PC-3 (cell line): ENCODE measurements at regions not wholly inside any gene's neighbourhood (a gene's known extent, or its start where the extent isn't known, plus 50 kb on each side); places are given as distances from the start of the nearest gene placed in this dataset.
"Not testable (repeated sequence)": the region's sequence is repeated elsewhere in the genome, so short reads cannot be mapped to it uniquely, and the experiment has no call there.

ENCODE experiments used
- EZH2 ChIP-seq: fragments of 300-600 bp; sonication (generic); IDR thresholded peaks from one replicate; pipeline ENCODE4 v1.6.1; 2017; ENCODE audit warnings: antibody characterized with exemption, mild to moderate bottlenecking, low read length; ENCODE audit not compliant: unreplicated experiment
- TF ChIP-seq, protein P1 (sequence below): fragments of 300-600 bp; sonication (generic); conservative IDR thresholded peaks from 2 replicates; pipeline ENCODE4 v1.5.1; 2017; ENCODE audit warnings: antibody characterized with exemption, low read depth, mild to moderate bottlenecking, low read length

GRCh38 chr7:32765649-32766251, 125.8 kb downstream of the KBTBD2 start:
- TF ChIP-seq, protein P1, sequence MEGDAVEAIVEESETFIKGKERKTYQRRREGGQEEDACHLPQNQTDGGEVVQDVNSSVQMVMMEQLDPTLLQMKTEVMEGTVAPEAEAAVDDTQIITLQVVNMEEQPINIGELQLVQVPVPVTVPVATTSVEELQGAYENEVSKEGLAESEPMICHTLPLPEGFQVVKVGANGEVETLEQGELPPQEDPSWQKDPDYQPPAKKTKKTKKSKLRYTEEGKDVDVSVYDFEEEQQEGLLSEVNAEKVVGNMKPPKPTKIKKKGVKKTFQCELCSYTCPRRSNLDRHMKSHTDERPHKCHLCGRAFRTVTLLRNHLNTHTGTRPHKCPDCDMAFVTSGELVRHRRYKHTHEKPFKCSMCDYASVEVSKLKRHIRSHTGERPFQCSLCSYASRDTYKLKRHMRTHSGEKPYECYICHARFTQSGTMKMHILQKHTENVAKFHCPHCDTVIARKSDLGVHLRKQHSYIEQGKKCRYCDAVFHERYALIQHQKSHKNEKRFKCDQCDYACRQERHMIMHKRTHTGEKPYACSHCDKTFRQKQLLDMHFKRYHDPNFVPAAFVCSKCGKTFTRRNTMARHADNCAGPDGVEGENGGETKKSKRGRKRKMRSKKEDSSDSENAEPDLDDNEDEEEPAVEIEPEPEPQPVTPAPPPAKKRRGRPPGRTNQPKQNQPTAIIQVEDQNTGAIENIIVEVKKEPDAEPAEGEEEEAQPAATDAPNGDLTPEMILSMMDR, result peak; percentile 55; the same call in 1 of the 2 replicates
- not testable (repeated sequence) for TF ChIP-seq EZH2
